Stimulated activated memory B cell treated with anti-CD40 and anti-IgM and Interleukin-4, amounts not matched to agents 10 μg/mL and 1 μg/mL and 100 μg/mL, for 72 hours (primary cell): ENCODE measurements at regions not wholly inside any gene's neighbourhood (a gene's known extent, or its start where the extent isn't known, plus 50 kb on each side); places are given as distances from the start of the nearest gene placed in this dataset.
"Not testable (repeated sequence)": the region's sequence is repeated elsewhere in the genome, so short reads cannot be mapped to it uniquely, and the experiment has no call there.

Experiments used
- ATAC-seq: fragments of 150-1000 bp; cut with Tn5 transposase; 2 replicates; pipeline ENCODE4 v1.10.0; 2021
- H3K27ac Mint-ChIP-seq: one replicate; pipeline ENCODE4 v1.8.0; 2022; ENCODE audit warnings: mild to moderate bottlenecking, mixed read lengths
- H3K27me3 Mint-ChIP-seq: one replicate; pipeline ENCODE4 v1.8.0; 2022; ENCODE audit warnings: mixed read lengths
- H3K36me3 Mint-ChIP-seq: one replicate; pipeline ENCODE4 v1.8.0; 2022; ENCODE audit warnings: mixed read lengths
- H3K4me1 Mint-ChIP-seq: one replicate; pipeline ENCODE4 v1.8.0; 2022; ENCODE audit warnings: mixed read lengths
- H3K4me3 Mint-ChIP-seq: one replicate; pipeline ENCODE4 v1.8.0; 2022; ENCODE audit warnings: mild to moderate bottlenecking, moderate library complexity, mixed read lengths
- H3K9me3 Mint-ChIP-seq: one replicate; pipeline ENCODE4 v1.8.0; 2022; ENCODE audit warnings: mixed read lengths

GRCh38 chr2:16931441-16931840, 265.8 kb upstream of the CYRIA start:
- H3K4me1 Mint-ChIP-seq: no peaks in the 10 kb centered on the region
- H3K4me3 Mint-ChIP-seq: no peak overlapping the region
- H3K36me3 Mint-ChIP-seq: no peaks in the 10 kb centered on the region
- ATAC-seq: no peak
- no peaks in the 10 kb centered on the region for H3K9me3 Mint-ChIP-seq
- H3K27me3 Mint-ChIP-seq: no peaks in the 10 kb centered on the region
- no peak overlapping the region for H3K27ac Mint-ChIP-seq

- peaks cover 7% of the 10 kb centered on the region for H3K9me3 Mint-ChIP-seq
These were observed 261.8 kb upstream of the CYRIA start for GRCh38 chr2:16927398-16927797.

DNA sequence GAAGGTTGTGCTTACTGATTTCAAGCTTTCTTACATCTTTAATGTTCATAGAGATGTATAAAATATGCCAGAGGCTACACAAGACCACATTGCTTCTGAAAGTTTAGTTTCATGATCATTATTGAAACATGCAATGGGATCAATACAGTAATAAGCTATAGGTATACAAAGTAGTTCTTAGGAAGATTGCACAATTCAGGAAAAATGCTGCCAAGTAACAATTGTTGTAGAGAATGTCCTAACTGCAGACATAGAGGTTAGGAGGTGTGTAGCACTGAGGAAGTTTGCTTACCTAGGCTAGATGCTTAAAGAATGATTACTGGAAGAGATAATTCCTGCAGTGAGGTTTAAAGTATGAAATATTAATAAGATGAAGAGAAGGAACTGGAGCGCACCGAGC, 259.5 kb upstream of the CYRIA start:
- H3K27me3 Mint-ChIP-seq: no peaks in the 10 kb centered on the region
- H3K4me3 Mint-ChIP-seq: no peak overlapping the region
- H3K9me3 Mint-ChIP-seq: peaks cover 7% of the 10 kb centered on the region
- peaks cover 14% of the 10 kb centered on the region for H3K4me1 Mint-ChIP-seq
- H3K27ac Mint-ChIP-seq: no peak overlapping the region
- ATAC-seq: no peak
- peaks cover 8% of the 10 kb centered on the region for H3K36me3 Mint-ChIP-seq

More at GRCh38 chr2:16927398-16927797, 261.8 kb upstream of the CYRIA start:
- ATAC-seq: no peak
- Mint-ChIP-seq H3K27me3 (no peaks in the 10 kb centered on the region), H3K27ac (no peak overlapping the region), H3K36me3 (peaks cover 8% of the 10 kb centered on the region), H3K4me1 (no peaks in the 10 kb centered on the region), H3K4me3 (no peak overlapping the region)

- H3K4me3 Mint-ChIP-seq, H3K27ac Mint-ChIP-seq, H3K36me3 Mint-ChIP-seq, H3K9me3 Mint-ChIP-seq, ATAC-seq, H3K27me3 Mint-ChIP-seq, H3K4me1 Mint-ChIP-seq: not testable (repeated sequence)
These were observed 249.7 kb upstream of the CYRIA start for GRCh38 chr2:16915341-16915755.

DNA sequence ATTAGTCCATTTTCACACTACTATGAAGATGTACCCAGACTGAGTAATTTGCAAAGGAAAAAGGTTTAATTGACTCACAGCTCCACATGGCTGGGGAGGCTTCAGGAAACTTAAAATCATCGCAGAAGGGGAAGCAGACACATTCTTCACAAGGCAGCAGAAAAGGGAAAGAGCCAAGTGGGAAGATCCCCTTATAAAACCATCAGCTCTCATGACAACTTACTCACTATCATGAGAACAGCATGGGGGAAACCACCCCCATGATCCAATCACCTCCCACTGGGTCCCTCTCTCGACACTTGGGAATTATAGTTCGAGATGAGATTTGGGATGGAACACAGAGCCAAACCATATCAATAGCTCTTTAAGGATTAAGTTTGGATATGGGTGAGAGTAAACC, 246.1 kb upstream of the CYRIA start:
- no peak overlapping the region for H3K4me3 Mint-ChIP-seq
- H3K9me3 Mint-ChIP-seq: no peaks in the 10 kb centered on the region
- no peak for ATAC-seq
- H3K4me1 Mint-ChIP-seq: no peaks in the 10 kb centered on the region
- no peaks in the 10 kb centered on the region for H3K27me3 Mint-ChIP-seq
- no peak overlapping the region for H3K27ac Mint-ChIP-seq
- H3K36me3 Mint-ChIP-seq: no peaks in the 10 kb centered on the region

GRCh38 chr2:16908656-16909055, 243.0 kb upstream of the CYRIA start:
- Mint-ChIP-seq H3K4me1 (no peaks in the 10 kb centered on the region), H3K27ac (no peak overlapping the region), H3K27me3 (no peaks in the 10 kb centered on the region), H3K9me3 (peaks cover 3% of the 10 kb centered on the region), H3K4me3 (no peak overlapping the region), H3K36me3 (no peaks in the 10 kb centered on the region)
- no peak for ATAC-seq

GRCh38 chr2:16907645-16908282, 242.1 kb upstream of the CYRIA start:
- ATAC-seq: no peak
- Mint-ChIP-seq H3K4me3 (no peak overlapping the region), H3K27ac (no peak overlapping the region), H3K9me3 (peaks cover 3% of the 10 kb centered on the region), H3K4me1 (no peaks in the 10 kb centered on the region), H3K27me3 (no peaks in the 10 kb centered on the region), H3K36me3 (no peaks in the 10 kb centered on the region)

DNA sequence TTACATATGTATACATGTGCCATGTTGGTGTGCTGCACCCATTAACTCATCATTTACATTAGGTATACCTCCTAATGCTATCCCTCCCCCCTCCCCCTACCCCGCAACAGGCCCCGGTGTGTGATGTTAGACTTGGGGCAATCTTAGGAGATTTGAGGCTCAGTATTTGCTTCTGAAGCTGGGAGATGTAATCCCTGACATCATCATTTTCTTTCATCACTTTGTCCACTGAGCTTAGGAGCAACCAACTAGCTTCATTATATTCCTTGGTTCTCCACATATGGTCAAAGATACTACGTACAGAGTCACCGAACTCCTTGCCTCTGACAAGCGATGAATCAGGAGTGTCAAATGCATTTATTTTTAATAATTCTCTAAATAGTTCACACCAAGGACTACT, 239.7 kb upstream of the CYRIA start:
- not testable (repeated sequence) for ATAC-seq, H3K4me1 Mint-ChIP-seq, H3K27me3 Mint-ChIP-seq, H3K36me3 Mint-ChIP-seq, H3K27ac Mint-ChIP-seq, H3K4me3 Mint-ChIP-seq, H3K9me3 Mint-ChIP-seq

GRCh38 chr2:16900405-16901025, 234.9 kb upstream of the CYRIA start:
- Mint-ChIP-seq H3K9me3 (peaks cover 3% of the 10 kb centered on the region), H3K27ac (no peak overlapping the region), H3K36me3 (no peaks in the 10 kb centered on the region), H3K4me3 (no peak overlapping the region), H3K4me1 (peaks cover 7% of the 10 kb centered on the region), H3K27me3 (no peaks in the 10 kb centered on the region)
- no peak for ATAC-seq

DNA sequence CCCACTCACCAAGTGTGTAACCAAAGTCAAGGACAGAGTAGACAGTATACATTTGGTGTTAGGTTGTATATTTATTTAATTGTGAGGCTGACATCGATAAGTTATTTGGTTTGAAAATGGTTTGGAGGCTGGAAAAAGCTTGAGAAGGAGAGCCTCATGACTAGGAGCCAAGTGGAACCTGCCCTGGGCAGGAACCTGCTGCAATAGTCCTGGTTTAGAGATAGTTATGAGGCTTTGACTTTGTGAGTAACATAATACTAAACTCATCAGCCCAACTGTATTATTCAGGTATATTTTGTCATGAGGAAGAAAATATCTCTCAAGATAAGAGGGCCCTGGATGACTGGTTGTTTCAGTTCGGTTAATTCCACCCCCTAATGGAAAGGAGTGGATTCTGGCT, 234.3 kb upstream of the CYRIA start:
- H3K36me3 Mint-ChIP-seq: no peaks in the 10 kb centered on the region
- H3K9me3 Mint-ChIP-seq: peaks cover 3% of the 10 kb centered on the region
- H3K27ac Mint-ChIP-seq: no peak overlapping the region
- H3K4me3 Mint-ChIP-seq: no peak overlapping the region
- H3K27me3 Mint-ChIP-seq: no peaks in the 10 kb centered on the region
- ATAC-seq: no peak
- peaks cover 7% of the 10 kb centered on the region for H3K4me1 Mint-ChIP-seq

GRCh38 chr2:16890081-16890480, 224.4 kb upstream of the CYRIA start:
- Mint-ChIP-seq H3K36me3 (no peaks in the 10 kb centered on the region), H3K27ac (no peak overlapping the region), H3K4me1 (no peaks in the 10 kb centered on the region), H3K9me3 (no peaks in the 10 kb centered on the region), H3K27me3 (no peaks in the 10 kb centered on the region), H3K4me3 (no peak overlapping the region)
- no peak for ATAC-seq

DNA sequence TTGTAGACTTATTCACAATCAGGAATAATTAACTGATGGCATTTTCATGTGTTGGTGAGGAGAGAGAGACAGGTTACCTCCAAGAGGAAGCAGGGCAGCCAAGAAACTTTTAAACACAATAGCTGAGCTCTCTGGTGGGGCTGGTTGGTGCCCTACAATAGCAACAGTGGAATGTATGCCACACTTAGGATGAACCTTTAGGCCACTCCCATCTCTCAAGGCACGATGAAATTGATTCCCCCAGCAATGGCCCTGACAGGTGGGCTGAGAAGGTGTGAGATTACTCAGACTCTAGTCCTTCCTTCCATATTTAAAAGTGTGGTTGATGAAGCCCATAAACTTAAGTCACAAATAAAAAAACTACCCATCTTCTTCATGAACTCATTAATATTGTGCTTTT, 219.4 kb upstream of the CYRIA start:
- no peaks in the 10 kb centered on the region for H3K9me3 Mint-ChIP-seq
- ATAC-seq: no peak
- H3K4me1 Mint-ChIP-seq: no peaks in the 10 kb centered on the region
- no peaks in the 10 kb centered on the region for H3K27me3 Mint-ChIP-seq
- no peaks in the 10 kb centered on the region for H3K36me3 Mint-ChIP-seq
- H3K27ac Mint-ChIP-seq: no peak overlapping the region
- no peak overlapping the region for H3K4me3 Mint-ChIP-seq

DNA sequence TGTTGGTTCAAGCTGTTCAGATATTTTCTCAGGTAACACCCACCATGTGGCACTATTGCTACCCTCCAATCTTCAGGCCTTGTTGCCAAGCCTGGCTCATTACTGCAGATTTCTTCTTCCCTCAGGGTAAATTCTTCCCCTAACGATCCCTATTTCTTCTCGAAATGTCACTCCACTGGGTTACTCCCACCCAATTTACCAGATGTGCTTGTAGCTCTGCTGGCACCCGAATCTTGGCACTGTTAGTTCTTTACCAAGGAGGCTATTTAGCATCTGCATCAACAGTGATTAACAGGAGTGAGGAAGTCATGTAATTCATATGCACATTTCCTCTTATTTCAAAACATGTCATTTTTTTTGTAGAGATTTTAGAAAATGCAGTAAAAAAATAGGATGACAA, 217.1 kb upstream of the CYRIA start:
- Mint-ChIP-seq H3K9me3 (no peaks in the 10 kb centered on the region), H3K4me1 (no peaks in the 10 kb centered on the region), H3K36me3 (no peaks in the 10 kb centered on the region), H3K27ac (no peak overlapping the region), H3K27me3 (no peaks in the 10 kb centered on the region), H3K4me3 (no peak overlapping the region)
- ATAC-seq: no peak

- Mint-ChIP-seq H3K36me3 (no peaks in the 10 kb centered on the region), H3K27ac (no peak overlapping the region)
- no peak for ATAC-seq
These were observed 215.5 kb upstream of the CYRIA start for GRCh38 chr2:16881122-16881521.

GRCh38 chr2:16871411-16871810, 205.8 kb upstream of the CYRIA start:
- Mint-ChIP-seq H3K36me3 (no peaks in the 10 kb centered on the region), H3K4me3 (no peak overlapping the region), H3K9me3 (no peaks in the 10 kb centered on the region), H3K27ac (no peak overlapping the region), H3K4me1 (peaks cover 18% of the 10 kb centered on the region), H3K27me3 (peaks cover 7% of the 10 kb centered on the region)
- no peak for ATAC-seq

More at GRCh38 chr2:16881122-16881521, 215.5 kb upstream of the CYRIA start:
- Mint-ChIP-seq H3K4me3 (no peak overlapping the region), H3K27me3 (no peaks in the 10 kb centered on the region), H3K4me1 (no peaks in the 10 kb centered on the region), H3K9me3 (no peaks in the 10 kb centered on the region)

- no peak for ATAC-seq
- Mint-ChIP-seq H3K9me3 (no peaks in the 10 kb centered on the region), H3K4me1 (peaks cover 18% of the 10 kb centered on the region), H3K27me3 (peaks cover 7% of the 10 kb centered on the region), H3K36me3 (no peaks in the 10 kb centered on the region), H3K4me3 (no peak overlapping the region), H3K27ac (no peak overlapping the region)
These were observed 204.9 kb upstream of the CYRIA start for GRCh38 chr2:16870491-16871076.
